ENCODE measurements at regions not wholly inside any gene's neighbourhood (a gene's known extent, or its start where the extent isn't known, plus 50 kb on each side); places are given as distances from the start of the nearest gene placed in this dataset.

DNA sequence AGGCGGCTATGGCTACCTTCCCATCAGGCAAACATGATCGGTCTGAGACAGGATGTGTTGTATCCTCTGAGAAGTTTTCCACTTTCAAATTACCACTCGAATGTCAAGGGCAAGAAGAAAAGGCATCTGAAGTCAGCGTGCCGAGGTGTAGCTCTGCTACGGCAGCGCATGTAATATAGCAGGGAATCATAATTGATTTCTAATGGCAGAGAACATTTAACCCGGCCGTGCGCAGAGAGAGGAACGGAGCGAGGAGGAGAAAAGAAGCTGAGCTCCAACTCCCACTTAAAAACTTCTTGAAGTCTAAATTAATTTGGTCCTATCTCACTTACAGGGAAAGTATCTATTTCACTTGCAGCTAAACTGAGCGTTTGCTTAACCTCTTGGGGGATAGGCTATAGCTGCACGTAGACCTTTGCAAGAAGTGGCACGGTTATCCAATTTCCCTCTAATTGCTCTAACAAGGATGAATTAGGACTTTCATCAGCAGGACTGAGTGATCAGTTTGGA is 137.3 kb upstream of the KIRREL3 start:
- TF ChIP-seq CTCF (IDR thresholded peaks at IDR 0.05) (no peak), PBX3 (IDR thresholded peaks at IDR 0.05) (no peak)

Measured in SK-N-SH (cell line).